ENCODE measurements at regions not wholly inside any gene's neighbourhood (a gene's known extent, or its start where the extent isn't known, plus 50 kb on each side); places are given as distances from the start of the nearest gene placed in this dataset.
"Not testable (repeated sequence)": the region's sequence is repeated elsewhere in the genome, so short reads cannot be mapped to it uniquely, and the experiment has no call there.

DNA sequence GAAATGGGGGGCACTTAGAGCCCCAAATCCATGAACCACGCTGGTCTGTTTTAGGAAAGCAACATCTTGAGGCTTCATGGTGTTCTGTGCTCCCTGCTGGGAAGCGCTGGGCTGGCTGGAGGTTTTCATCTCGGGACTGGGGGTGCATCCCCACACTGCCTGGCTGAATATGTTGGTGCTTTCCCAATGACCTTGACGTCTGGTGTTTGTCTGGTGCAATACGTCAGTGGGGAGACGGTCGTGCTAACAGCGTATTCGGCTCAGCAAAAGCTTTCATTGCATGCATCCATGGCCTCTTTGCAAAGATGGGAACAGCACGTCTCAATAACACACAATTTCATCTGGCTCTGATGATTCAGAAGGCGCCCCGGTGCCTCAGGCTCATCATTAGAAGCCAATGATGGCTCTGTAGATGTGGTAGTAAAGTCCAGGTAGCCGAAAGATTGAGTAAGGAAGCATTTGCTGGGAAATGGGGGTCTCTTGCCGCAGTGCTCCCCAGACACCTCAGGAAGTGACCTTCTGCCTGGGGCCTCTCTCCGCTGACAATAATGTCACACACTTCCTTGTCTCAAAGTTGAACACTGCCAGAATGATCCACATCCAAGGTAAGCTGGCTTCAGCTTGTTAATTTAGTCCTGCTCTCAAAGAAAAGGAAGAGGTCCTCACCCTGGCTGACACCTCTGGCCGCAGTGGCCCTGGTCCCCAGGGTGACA, 97.7 kb downstream of the ING1 start:
- DNase-seq, result no peak

DNA sequence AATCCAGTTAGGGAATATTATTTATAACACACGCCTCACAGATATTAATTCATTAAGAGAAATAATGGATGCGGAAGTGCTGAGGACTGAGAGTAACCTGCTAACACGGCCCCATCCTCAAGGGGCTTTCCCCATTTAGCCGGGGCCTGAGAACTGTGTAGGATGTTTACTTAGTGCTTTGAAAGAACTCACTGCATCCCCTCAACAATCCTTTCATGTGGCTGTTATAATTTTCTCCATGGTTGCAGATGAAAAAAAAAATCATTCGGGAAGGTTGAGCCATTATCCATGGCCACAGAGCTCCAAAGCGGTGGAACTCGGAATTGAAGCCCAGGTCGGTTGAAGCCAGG, 98.2 kb downstream of the ING1 start:
- DNase-seq, result no peak

DNA sequence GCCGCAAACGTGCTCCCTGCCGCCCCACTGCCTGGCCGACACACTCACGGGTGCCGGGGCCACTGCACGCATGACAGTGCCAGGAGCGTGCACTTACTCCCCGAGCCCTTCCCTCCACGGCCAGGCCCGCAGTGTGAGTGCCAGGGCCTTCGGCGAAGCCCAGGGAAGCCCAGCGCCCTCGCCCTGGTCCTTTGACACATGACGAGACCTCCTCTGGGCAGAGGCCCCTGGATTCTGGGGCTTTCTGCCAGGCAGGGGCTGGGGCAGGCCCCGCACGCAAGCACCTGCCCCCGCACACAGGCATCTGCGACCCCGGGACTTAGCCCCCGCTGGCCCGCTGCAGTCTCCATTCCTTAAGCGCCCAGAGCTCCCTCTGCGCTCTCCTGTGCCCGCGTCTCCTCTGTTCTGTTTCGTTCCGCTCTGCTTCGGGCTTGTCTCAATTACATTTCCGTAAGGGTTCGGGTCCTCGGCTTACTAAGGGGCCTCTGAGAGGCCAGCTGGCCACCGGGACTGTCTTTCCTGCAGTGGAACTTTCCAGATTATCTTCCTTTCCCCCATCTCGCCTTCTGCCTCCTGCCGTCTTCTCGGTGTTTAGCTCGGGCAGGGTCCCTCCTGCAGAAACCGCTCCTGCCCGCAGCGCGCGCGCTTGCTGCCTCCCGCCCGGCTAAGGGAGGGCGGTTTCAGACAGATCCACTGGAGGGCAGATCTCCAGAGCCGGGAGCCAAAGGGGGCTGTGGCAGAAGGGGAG, 98.8 kb downstream of the ING1 start:
- DNase-seq, result no peak

DNA sequence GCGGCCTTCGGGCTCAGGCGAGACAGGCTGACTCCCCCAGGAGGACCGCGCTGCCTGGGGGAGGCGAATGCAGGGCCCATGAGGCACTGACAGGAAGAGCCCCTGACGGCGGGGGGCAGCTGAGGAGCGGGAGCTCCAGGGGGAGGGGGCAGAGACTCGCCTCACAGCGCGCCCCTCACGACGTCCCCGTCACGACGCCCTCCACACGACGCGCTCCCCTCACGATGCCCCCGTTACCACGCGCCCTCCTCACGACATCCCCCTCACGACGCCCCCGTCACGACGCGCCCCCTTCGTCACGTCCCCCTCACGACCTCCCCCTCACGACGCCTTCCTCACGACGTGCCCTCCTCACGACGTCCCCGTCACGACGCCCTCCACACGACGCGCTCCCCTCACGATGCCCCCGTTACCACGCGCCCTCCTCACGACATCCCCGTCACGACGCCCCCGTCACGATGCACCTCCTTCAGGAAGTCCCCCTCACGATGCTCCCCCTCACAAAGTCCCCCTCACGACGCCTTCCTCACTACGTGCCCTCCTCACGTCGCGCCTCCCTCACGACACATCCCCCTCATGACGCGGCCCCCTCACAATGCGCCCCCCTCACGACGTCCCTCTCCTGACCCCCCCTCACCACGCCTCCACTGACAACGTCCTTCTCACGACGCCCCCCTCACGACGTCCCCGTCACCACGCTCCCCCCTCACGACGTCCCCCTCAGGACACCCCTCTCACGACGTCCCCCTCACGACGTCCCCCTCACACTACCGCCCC, 99.6 kb downstream of the ING1 start:
- no peak for DNase-seq

DNA sequence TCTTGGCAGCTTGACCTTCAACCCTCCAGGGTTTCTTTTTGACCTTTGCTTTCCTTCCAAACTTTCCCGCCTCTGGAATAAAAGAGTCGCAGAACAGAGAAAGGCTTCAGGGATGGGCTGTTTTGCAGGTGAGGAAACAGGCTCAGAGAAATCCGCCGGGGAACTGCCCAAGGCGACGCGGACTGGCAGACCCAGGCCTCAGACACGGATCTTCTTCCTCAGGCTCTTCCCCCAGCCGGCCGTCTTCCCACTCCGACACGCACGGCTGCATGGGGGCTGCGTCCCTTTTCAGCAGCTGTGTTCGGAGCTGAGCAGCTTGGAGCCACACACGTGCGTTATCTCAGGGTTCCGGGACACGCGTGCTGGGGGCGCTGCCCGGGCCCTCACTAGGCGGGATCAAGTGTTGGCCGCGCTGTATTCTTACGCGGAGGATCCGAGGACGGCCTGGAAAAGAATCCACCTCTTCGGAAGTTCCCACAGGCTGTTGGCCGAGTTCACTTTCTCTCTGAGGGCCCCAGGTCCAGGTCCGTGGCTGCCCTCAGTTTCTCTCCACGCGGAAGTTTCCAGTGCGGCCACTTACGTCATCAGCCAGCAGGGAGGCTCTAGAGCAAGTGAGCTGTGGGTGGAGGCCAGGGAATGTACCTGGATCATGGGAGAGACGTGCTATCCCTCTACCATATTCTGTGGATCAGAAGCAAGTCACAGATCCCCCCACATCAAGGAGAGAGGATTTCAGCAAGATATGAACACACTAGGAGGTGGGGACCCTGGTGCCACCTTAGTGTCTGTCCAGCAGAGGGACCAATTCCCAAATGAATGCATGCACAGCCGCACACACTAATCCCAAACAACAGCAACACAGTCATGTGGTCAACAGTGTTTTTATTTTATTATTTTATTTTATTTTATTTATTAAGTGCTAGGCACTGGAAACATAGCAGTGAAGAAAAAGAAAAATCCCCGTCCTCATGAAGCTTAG, 100.4 kb downstream of the ING1 start:
- DNase-seq, result no peak

DNA sequence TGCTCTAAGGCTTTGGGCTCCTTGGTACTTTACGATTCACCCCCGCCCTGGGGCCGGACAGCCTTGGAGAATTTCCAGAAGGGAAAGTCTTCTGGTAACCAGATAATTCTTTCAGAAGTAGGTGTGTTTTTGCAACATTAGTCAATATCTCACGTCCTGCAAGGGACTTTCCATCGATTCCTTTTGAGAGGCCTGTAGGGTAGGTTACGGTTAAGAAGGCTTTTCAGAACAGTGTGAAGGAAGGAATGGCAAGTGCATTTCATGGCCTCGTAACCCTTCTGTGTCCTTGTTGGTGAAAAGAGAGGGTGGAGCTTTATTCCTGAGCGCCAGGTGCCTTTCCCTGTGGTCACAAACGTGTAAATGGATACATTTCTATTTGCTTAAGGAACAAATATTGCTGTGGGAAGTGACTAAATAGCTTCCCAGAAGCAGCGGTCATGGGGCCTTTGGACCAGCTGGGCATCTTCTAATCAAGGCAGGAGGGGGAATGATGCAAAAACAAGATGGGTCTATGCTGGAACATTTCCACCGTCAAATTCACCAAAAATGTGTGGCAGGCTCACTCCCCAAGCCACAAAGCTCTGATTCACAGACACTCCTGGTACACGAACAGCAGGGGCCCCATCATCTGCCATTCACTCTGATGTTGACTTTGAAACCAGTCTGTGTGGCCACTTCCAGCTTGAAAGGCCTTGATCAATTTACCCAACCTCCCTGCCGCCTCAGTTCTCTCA, 99.2 kb downstream of the ANKRD10 start:
- no peak for DNase-seq

DNA sequence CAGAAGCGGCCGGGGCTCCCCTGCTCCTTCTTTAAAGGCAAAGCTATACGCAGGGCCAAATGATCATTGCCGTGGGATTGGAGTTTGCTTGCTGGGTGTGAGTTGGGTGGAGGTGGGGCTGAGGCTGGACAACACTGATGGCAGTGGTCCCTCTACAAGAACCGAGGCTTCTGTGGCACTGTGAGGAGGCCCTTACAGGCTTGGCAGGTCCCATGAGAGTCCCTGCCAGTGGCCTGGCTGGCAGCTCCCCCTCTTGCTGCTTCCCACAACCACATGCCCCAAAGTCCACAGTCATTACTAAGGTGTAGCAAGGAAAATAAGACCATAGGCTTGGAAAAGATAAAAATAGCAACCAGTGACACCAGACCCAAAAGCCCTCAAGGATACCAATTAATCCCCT, 98.4 kb downstream of the ANKRD10 start:
- no peak for DNase-seq

DNA sequence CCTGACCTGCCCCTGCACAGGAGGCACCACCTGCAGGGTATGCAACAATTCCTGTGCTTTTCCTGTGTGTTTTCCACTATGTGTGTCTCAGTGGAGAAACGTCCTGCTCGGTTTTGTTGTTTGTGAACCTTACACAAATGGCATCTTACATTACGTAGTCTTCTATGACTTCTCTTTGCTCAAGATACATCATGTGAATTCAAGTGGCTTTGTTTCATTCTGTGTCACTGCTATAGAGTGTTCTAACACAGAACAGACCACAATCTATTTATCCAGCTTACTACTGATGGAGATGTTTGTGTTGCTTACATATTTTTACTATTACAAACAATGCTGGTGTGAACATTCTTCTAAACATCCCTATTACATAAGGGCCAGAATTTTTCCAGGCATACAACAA, 97.7 kb downstream of the ANKRD10 start:
- DNase-seq, result no peak

DNA sequence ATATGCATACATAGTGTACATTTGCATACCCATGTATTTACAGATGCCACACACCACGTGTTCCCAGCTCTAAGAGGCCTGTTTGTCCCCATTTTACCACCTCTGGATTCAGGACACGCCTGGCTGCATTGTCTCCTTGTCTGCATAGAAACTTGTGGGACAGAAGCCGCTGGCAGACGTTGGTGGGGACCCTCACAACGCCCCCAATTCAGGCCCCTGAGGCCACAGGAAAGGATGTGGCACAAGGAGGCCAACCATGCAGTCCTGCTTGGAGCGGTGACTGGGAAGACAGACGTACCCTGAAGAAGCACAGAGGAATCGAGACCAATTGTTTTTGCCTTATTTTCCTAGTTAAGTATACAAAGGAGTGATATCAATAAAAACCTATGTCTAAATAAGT, 96.1 kb downstream of the ANKRD10 start:
- DNase-seq, result no peak

DNA sequence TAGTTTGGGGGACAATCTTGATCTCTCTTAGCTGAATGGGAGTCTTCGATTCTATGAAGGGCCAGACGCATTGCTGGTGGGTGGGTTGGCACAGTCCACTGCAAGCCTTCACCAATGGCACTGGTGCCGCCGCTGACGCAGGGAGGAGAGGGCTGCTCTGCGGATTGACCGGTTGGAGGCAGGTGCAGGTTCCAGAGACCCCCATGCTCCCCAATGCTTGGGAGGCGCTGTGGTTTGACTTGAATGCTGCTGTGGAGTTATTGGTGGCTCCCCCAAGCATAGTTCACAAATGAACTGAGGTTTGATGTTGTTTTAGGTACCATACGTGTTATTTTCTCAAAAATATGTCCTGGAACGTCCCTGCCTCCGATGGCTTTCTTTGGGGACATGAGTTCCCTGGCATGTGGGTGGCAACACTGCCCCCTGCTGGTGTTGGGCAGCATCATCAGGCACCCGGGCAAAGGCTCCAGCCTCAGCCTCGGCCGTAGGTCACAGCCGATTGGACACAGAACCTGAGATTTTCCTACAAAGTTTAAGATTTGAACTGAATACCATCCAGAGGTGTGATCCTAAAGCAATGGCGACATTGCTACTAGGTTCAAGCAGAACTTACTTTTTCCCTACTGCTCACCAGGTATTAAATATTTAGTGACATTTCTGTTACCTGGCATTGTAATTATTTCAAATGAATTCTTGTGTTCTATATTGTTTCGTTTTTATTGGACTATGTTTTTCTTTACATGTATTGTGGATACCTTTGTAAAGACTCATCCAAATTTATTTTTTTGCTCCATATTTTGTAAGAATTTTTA, 95.5 kb downstream of the ANKRD10 start:
- DNase-seq, result peak; percentile 14 to 71

DNA sequence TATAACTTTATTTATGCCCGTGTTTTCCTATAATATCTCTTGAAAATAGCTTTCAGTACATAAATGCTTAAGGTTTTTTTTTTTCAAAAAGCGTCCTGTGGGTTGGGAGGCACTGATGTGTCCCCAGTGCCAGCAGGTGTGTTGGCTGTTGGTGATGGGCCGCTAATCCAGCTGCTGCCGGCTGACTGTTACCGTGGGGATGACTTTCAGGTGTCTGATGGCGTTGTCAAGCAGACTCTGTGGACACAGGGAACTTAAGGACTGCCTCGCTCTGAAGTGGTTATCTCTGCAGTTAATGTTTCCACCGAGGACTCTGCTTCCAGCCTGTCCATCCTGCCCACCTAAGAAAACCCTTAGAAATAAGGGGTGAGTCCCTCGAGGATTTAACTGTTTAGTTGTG, 94.5 kb downstream of the ANKRD10 start:
- DNase-seq, result no peak

DNA sequence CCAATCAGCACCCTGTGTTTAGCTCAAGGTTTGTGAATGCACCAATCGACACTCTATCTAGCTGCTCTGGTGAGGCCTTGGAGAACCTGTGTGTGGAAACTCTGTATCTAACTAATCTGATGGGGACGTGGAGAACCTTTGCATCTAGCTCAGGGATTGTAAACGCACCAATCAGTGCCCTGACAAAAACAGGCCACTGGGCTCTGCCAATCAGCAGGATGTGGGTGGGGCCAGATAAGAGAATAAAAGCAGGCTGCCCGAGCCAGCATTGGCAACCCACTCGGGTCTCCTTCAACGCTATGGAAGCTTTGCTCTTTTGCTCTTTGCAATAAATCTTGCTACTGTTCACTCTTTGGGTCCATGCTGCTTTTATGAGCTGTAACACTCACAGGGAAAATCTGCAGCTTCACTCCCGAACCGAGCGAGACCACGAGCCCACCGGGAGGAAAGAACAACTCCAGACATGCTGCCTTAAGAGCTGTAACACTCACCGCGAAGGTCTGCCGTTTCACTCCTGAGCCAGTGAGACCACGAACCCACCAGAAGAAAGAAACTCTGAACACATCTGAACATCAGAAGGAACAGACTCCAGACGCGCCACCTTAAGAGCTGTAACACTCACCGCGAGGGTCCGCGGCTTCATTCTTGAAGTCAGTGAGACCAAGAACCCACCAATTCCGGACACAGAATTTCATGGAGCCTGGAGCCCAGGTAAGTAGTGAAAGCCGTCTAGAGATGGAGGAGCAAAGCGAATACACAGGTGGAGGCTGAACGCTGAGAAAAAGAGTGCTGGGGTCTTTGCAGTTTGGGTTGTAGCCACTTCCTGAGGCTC, 92.8 kb downstream of the ANKRD10 start:
- DNase-seq, result not testable (repeated sequence)

DNA sequence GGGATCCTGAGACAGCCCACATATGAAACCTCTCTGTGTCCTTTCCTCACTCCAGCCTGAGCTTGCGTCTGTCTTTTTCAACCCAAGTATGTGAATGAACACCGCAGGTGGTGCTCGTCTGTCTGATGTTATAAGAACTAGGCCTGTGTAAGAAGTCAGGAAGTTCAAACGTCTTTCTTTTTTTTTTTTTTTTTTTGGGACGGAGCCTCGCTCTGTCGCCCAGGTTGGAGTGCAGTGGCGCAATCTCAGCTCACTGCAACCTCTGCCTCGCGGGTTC, 92.3 kb downstream of the ANKRD10 start:
- no peak for DNase-seq

DNA sequence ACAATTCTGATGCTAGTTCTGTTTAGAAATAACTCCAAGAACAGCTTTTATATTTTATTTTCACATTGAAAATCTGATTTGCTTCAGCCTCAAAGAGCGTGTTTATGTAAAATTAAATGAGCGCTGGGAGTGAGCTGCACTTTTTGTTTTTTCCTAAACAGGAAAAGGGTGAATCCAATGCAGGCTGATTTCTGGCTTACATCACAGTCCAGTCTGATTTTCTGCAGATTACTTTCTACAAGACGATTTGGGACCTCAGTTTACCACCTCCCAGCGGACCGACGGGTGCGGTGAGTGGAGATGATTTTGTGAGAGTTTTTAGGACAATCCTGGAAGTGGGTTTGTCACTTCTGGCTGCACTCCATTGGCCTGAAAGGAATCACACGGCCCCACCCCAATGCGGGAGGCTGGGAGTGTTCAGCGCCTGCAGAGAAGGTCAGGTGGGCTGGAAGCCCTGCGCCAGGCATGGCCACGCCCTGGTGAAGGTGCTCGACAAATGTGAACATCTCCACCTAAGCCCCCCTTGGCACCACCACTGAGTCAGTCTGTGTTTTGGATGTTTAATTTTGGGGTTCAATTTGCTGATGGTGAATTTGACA, 90.1 kb downstream of the ANKRD10 start:
- no peak for DNase-seq

DNA sequence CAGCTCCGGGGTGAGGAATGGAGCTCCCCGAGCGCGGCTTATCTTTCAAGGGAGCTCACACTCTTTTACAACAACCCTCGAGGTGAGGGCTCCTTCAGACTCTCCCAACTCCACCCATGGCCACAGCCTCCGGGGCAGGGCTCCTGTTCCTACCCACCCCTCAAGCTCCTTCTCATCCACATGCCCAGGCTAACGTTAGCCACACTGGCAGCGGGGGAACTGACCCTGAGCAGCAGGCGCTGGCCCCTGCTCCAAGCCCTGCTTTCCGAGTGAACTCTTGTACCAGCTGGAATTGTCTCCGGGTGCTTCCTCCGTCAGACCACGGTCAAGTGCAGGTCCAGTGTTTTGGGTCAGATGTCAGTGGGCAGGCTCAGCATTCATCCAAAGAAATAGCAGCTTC, 89.4 kb downstream of the ANKRD10 start:
- DNase-seq, result no peak

DNA sequence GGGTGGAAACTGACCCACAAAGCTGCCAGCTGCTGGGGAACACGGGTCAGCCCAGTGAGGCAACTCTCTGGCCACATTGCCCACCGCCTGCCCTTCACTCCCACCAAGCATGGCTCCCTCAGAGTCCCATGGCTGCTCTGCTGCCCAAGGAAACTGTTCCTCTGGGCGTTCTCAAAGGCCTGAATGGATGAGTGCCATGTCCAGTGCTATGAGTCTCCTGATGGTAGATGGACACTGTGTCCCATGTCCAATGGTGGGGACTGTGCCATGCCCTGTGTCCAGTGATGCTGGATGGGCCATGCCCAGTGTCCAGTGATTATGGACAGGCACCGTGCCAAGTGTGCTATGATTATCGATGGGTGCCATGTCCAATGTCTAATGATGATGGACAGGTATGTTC, 88.8 kb downstream of the ANKRD10 start:
- no peak for DNase-seq

DNA sequence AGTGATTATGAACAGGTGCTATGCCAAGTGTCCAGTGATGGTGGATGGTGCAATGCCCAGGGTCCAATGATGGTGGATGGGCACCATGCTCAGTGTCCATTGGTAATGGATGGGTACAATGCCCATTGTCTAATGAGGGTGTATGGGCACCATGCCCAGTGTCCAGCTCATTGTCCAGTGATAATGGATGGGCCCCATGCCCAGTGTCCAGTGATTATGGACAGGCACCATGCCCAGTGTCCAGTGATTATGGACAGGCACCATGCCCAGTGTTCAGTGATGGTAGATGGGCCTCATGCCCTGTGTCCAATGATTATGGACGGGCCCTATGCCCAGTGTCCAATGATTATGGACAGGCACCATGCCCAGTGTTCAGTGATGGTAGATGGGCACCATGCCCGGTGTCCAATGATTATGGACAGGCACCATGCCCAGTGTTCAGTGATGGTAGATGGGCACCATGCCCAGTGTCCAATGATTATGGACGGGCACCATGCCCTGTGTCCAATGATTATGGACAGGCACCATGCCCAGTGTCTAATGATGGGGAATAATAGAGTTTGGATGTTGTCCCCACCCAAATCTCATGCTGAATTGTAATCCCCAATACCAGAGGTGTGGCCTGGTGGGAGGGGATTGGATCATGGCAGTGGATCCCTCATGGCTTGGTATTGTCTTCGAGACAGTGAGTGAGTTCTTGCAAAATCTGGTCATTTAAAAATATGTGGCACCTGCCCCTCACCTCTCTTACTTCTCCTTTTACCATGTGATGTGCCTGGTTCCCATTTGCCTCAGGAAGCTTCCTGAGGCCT, 87.8 kb downstream of the ANKRD10 start:
- DNase-seq, result no peak
